Heart left ventricle (tissue), 16 donors: ENCODE measurements at regions not wholly inside any gene's neighbourhood (a gene's known extent, or its start where the extent isn't known, plus 50 kb on each side); places are given as distances from the start of the nearest gene placed in this dataset.
"Not testable (repeated sequence)": the region's sequence is repeated elsewhere in the genome, so short reads cannot be mapped to it uniquely, and the experiment has no call there.

ENCODE experiments used
- ATAC-seq, 4 donors: fragments of 200-7000 bp; cut with Tn5 transposase; one replicate each; pipeline ENCODE4 v1.9.1; 2020 to 2022; ENCODE audit warnings: moderate library complexity in 4 of 4, mild to moderate bottlenecking in 3 of 4, moderate number of reproducible peaks in 1 of 4
- DNase-seq, 5 donors: peaks; one replicate each; pipeline ENCODE4 v3.0.0-alpha.2; 2020
- H3K27ac ChIP-seq, 12 donors: fragments of 200-600 bp; sonication (generic) in 4 of 12; one replicate each; pipeline versions ENCODE4 v1.5.0 to v1.8.0; 2016 to 2022; ENCODE audit warnings: mild to moderate bottlenecking in 2 of 12
- H3K27me3 ChIP-seq, 9 donors: fragments of 200-600 bp; sonication (generic) in 2 of 9; one replicate each; pipeline versions ENCODE4 v1.5.1 to v1.8.0; 2016 to 2022; ENCODE audit warnings: mild to moderate bottlenecking in 3 of 9
- H3K36me3 ChIP-seq, 9 donors: fragments of 200-600 bp; sonication (generic) in 2 of 9; one replicate each; pipeline versions ENCODE4 v1.5.0 to v1.8.0; 2018 to 2022; ENCODE audit warnings: mild to moderate bottlenecking in 2 of 9
- H3K4me1 ChIP-seq, 12 donors: fragments of 200-600 bp; sonication (generic) in 4 of 12; one replicate each; pipeline versions ENCODE4 v1.5.0 to v1.8.0; 2016 to 2022; ENCODE audit warnings: mild to moderate bottlenecking in 3 of 12
- H3K4me3 ChIP-seq, 12 donors: fragments of 200-600 bp; sonication (generic) in 4 of 12; one replicate each; pipeline versions ENCODE4 v1.5.0 to v1.8.0; 2017 to 2022; ENCODE audit warnings: mild to moderate bottlenecking in 9 of 12, moderate library complexity in 4 of 12
- H3K9me3 ChIP-seq, 12 donors: fragments of 200-600 bp; sonication (generic) in 4 of 12; one replicate each; pipeline versions ENCODE4 v1.5.0 to v1.8.0; 2016 to 2022; ENCODE audit warnings: mild to moderate bottlenecking in 1 of 12
- POLR2A ChIP-seq, 2 donors: fragments of 450-650 bp; IDR thresholded peaks; one replicate each; pipeline ENCODE4 v1.6.1; 2017; ENCODE audit warnings: antibody characterized with exemption in 2 of 2, mild to moderate bottlenecking in 2 of 2, moderate library complexity in 2 of 2
- WGBS, 4 donors: extraction: QIAGEN DNeasy Blood & Tissue Kit in 2 of 4; methylation state at CpG; one replicate each; pipeline versions ENCODE4 v1.1.5 to v1.1.7; 2013 to 2018; 5-methylcytosine and 5-hydroxymethylcytosine counted together
- intact Hi-C, 10 donors: fragments of 100-400 bp; cut with DNase I; formaldehyde crosslinking; loops; one replicate each; pipeline versions ENCODE4 v1.11.1 to v1.14.2; 2022
- TF ChIP-seq, protein P1 (sequence below), 12 donors: fragments of 200-600 bp; sonication (generic) in 4 of 12; IDR thresholded peaks; one replicate each; pipeline versions ENCODE4 v1.5.0 to v1.8.0; 2018 to 2022; ENCODE audit warnings: antibody characterized with exemption in 12 of 12, mild to moderate bottlenecking in 5 of 12
- donor health status: ischemic (EF 13 %, LVEDD 7.1; RV severe dilation, severe dysfunction).
- donor health status: healthy with polysubstance abuse.
- donor health status: DM: no; HTN: yes; CAD: no.
- donor health status: DM: no; HTN: no; CAD: no.
- donor health status: ischemic (EF 25% LVEDD 6.9; RV normal size, moderate dysfunction).
- donor health status: ischemic (EF 25% LVEDD 5.7; RV mildly dilated, moderate dysfunction).
- donor health status: healthy.
- donor health status: DM: yes; HTN: yes; CAD: no.
- donor health status: ischemic (EF 35%, LVEDD 5.7; RV mildly dilated, moderate dysfunction).
- donor health status: nonischemic (EF 11% LVEDD 7.7; RV severe dilation, severe dysfunction).
- donor health status: DM: yes; HTN: yes; CAD: no.
- donor health status: PGD.
- donor health status: ischemic (EF 29% LVEDD 5.4; RV normal size, mild dysfunction).
- donor health status: nonischemic (EF 23%, LVEDD 6.1; RV moderate dilation, normal function).

DNA sequence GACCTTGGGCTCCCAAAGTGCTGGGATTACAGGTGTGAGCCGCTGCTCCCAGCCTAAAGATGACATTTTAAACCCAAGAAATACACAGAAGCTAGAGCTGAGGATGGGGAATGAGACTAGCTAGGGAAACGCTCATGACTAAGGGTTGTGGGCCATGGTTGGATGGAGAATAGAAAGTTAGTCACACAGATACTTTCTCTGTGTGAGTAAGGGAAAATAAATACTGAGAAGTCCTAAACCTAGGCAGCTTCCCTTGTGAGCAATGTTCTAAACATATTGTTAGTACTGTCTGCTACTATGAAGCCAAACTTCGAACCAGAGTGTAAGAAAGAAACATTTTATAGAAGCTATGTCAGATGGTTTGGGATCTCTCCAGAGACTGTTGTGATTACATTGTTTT lies 304.8 kb upstream of the STAC start:
- DNase-seq (no peak), ATAC-seq (no peak)
- Histone ChIP-seq H3K27ac (no peak overlapping the region), H3K36me3 (no peaks in the 10 kb centered on the region), H3K9me3 (peaks cover 0 to 3% (median 0%) of the 10 kb centered on the region in 12 donors), H3K4me1 (no peaks in the 10 kb centered on the region), H3K4me3 (no peak overlapping the region), H3K27me3 (no peaks in the 10 kb centered on the region)
- intact Hi-C loops = no loop called here
- 79 to 87% (median 81%) methylated on average over 3 of the region's 3 CpGs for WGBS, 4 donors
- TF ChIP-seq, protein P1, sequence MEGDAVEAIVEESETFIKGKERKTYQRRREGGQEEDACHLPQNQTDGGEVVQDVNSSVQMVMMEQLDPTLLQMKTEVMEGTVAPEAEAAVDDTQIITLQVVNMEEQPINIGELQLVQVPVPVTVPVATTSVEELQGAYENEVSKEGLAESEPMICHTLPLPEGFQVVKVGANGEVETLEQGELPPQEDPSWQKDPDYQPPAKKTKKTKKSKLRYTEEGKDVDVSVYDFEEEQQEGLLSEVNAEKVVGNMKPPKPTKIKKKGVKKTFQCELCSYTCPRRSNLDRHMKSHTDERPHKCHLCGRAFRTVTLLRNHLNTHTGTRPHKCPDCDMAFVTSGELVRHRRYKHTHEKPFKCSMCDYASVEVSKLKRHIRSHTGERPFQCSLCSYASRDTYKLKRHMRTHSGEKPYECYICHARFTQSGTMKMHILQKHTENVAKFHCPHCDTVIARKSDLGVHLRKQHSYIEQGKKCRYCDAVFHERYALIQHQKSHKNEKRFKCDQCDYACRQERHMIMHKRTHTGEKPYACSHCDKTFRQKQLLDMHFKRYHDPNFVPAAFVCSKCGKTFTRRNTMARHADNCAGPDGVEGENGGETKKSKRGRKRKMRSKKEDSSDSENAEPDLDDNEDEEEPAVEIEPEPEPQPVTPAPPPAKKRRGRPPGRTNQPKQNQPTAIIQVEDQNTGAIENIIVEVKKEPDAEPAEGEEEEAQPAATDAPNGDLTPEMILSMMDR (IDR thresholded peaks at IDR 0.05) = no peak
- TF ChIP-seq POLR2A (IDR thresholded peaks at IDR 0.05) = no peak

DNA sequence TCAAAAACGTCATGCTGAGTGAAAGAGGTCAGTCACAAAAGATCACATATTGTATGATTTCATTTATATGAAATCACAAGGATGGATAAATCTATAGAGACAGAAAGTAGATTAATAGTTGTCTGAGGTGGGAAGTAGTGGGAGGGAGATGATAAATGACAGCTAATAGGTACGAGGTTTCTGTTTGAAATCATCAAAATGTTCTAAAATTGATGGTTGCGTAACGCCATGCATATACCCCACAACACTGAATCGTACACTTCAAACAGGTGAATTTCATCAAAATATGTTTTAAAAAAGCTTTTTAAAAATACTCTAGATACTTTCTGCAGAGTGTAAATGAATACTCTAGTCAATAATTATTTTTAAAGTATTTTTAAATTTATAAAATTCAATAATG lies 303.0 kb upstream of the STAC start:
- WGBS, 4 donors = 87 to 88% (median 87%) methylated on average over 5 of the region's 5 CpGs
- no peak overlapping the region for H3K4me3 ChIP-seq
- H3K36me3 ChIP-seq = no peaks in the 10 kb centered on the region
- TF ChIP-seq, protein P1 (IDR thresholded peaks at IDR 0.05) = no peak
- no peak for TF ChIP-seq POLR2A (IDR thresholded peaks at IDR 0.05)
- no peak overlapping the region for H3K27ac ChIP-seq
- H3K27me3 ChIP-seq = no peaks in the 10 kb centered on the region
- intact Hi-C loops = no loop called here
- ATAC-seq (no peak), DNase-seq (no peak)
- H3K4me1 ChIP-seq = no peaks in the 10 kb centered on the region
- H3K9me3 ChIP-seq = peaks cover 0 to 3% (median 0%) of the 10 kb centered on the region in 12 donors

DNA sequence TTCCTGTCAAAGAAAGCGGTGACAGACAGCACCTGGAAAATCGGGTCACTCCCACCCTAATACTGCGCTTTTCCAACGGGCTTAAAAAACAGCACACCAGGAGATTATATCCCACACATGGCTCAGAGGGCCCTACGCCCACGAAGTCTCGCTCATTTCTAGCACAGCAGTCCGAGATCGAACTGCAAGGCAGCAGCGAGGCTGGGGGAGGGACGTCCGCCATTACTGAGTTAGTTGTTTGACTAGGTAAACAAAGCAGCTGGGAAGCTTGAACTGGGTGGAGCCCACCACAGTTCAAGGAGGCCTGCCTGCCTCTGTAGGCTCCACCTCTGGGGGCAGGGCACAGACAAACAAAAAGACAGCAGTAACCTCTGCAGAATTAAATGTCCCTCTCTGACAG lies 297.3 kb upstream of the STAC start:
- H3K36me3 ChIP-seq, H3K27ac ChIP-seq, H3K27me3 ChIP-seq, DNase-seq, ATAC-seq, intact Hi-C loops, H3K4me3 ChIP-seq, H3K4me1 ChIP-seq, H3K9me3 ChIP-seq: not testable (repeated sequence)
- 86 to 96% (median 88%) methylated on average over 12 of the region's 12 CpGs for WGBS, 4 donors

DNA sequence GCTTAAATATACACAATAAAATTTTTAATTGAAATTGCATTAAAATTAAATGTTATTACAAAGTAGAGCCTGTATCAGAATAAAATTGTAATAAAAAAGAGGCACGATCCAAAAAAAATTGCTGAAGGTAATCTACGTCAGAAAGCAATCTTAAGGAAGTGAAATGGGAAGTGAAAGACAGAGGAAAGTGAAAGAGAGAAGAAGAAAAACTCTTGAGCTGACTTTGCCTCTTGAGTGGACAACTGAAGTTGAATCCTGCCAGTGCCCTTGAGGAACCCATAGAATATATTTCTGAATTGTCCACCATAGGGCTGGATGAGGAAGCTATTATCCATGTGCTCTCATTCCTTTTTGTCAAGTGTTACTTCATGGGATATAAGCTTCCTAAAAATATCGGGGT lies 285.1 kb upstream of the STAC start:
- H3K9me3 ChIP-seq = no peaks in the 10 kb centered on the region
- DNase-seq (no peak), ATAC-seq (no peak)
- intact Hi-C loops = no loop called here
- H3K27me3 ChIP-seq = no peaks in the 10 kb centered on the region
- 86 to 91% (median 89%) methylated on average over 3 of the region's 3 CpGs for WGBS, 4 donors
- TF ChIP-seq, protein P1 (IDR thresholded peaks at IDR 0.05) = no peak
- no peak for TF ChIP-seq POLR2A (IDR thresholded peaks at IDR 0.05)
- no peaks in the 10 kb centered on the region for H3K36me3 ChIP-seq
- no peaks in the 10 kb centered on the region for H3K4me1 ChIP-seq
- no peak overlapping the region for H3K27ac ChIP-seq
- no peak overlapping the region for H3K4me3 ChIP-seq

DNA sequence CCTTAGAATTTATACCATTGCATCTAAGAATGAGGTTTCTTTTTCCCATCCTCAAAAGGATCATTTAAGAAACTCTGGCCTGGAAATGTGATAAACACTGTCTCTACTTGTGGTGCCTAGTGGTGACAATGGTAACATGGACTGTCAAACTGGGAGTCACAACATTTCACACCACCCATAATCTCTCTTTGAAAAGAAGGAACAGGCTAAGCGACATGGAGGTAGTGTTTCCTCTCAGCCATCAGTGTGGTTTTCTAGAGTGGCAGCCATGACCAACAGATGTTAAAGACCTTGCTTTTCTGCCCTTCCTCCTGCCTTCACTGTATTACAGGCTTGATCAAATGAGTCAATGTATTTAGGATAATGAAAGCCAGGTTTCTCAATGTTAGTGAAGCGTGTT lies 283.1 kb upstream of the STAC start:
- intact Hi-C loops = no loop called here
- no peaks in the 10 kb centered on the region for H3K4me1 ChIP-seq
- WGBS, 4 donors = 81 to 94% (median 86%) methylated on average over 2 of the region's 2 CpGs

More for the DNA sequence above, 283.1 kb upstream of the STAC start:
- DNase-seq = no peak
- no peaks in the 10 kb centered on the region for H3K36me3 ChIP-seq
- H3K9me3 ChIP-seq = no peaks in the 10 kb centered on the region
- no peaks in the 10 kb centered on the region for H3K27me3 ChIP-seq
- TF ChIP-seq, protein P1 (IDR thresholded peaks at IDR 0.05) = no peak
- no peak for TF ChIP-seq POLR2A (IDR thresholded peaks at IDR 0.05)
- no peak overlapping the region for H3K4me3 ChIP-seq
- no peak for ATAC-seq
- H3K27ac ChIP-seq = no peak overlapping the region
